Neural cell (in vitro differentiated cells): ENCODE measurements at regions not wholly inside any gene's neighbourhood (a gene's known extent, or its start where the extent isn't known, plus 50 kb on each side); places are given as distances from the start of the nearest gene placed in this dataset.

ENCODE experiments used
- EP300 ChIP-seq: fragments of 450-650 bp; conservative IDR thresholded peaks from 2 replicates; pipeline ENCODE4 v1.6.1; 2014; ENCODE audit warnings: antibody characterized with exemption, mild to moderate bottlenecking, moderate library complexity; ENCODE audit not compliant: poor library complexity, severe bottlenecking
- EZH2 ChIP-seq: fragments of 200-600, 300-800 bp; shearing (Covaris generic), sonication (generic); IDR thresholded peaks from 2 replicates; pipeline ENCODE4 v1.6.1; 2014; ENCODE audit warnings: antibody characterized with exemption, low read length, borderline replicate concordance, mild to moderate bottlenecking; ENCODE audit not compliant: insufficient read depth, poor library complexity, severe bottlenecking
- MXI1 ChIP-seq: fragments of 450-650 bp; conservative IDR thresholded peaks from 2 replicates; pipeline ENCODE4 v1.6.1; 2014; ENCODE audit warnings: antibody characterized with exemption, mild to moderate bottlenecking; ENCODE audit not compliant: poor library complexity, severe bottlenecking
- POLR2AphosphoS5 ChIP-seq: IDR thresholded peaks from 2 replicates; pipeline ENCODE4 v1.6.1; 2012
- RAD21 ChIP-seq: fragments of 450-650 bp; conservative IDR thresholded peaks from 2 replicates; pipeline ENCODE4 v1.6.1; 2014; ENCODE audit warnings: antibody characterized with exemption, mild to moderate bottlenecking, moderate library complexity
- TF ChIP-seq, protein P1 (sequence below): fragments of 450-650 bp; IDR thresholded peaks from 2 replicates; pipeline ENCODE4 v1.5.1; 2014; ENCODE audit warnings: antibody characterized with exemption, mild to moderate bottlenecking, moderate library complexity; ENCODE audit not compliant: poor library complexity, severe bottlenecking
- TF ChIP-seq, protein P2 (sequence below): IDR thresholded peaks from 2 replicates; pipeline ENCODE4 v1.6.1; 2012; ENCODE audit warnings: borderline replicate concordance

DNA sequence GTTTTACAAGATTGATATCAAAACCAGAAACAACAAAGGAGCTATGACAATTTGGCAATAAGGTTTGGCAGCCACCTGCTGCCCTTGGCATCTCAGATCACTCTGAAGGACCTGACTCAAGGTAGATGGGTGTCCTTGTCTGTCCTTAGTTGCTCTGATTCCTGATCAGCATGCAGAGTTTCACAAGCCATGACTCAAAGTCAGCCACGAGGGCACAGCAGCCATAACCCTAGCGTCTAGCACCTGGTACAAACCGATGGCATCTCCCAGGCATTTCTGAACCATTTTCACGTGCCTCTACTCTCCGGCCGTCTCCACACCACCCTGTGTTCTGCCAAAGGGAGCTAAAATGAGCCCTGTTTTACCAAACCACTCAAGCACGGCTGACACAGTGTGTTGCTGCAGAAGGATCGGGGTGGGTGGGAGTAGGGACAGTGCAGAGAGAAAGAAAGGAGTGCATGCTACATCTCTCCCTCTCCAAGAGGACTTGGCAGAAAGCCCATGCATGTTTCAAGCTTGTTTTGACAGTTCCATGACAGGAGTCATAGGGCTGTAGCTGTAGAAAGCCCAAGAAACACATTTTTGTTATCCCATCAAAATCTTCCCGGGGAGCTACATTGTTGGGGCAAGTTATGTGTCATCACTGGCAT is 297.3 kb downstream of the ABCC12 start:
- TF ChIP-seq, protein P1, sequence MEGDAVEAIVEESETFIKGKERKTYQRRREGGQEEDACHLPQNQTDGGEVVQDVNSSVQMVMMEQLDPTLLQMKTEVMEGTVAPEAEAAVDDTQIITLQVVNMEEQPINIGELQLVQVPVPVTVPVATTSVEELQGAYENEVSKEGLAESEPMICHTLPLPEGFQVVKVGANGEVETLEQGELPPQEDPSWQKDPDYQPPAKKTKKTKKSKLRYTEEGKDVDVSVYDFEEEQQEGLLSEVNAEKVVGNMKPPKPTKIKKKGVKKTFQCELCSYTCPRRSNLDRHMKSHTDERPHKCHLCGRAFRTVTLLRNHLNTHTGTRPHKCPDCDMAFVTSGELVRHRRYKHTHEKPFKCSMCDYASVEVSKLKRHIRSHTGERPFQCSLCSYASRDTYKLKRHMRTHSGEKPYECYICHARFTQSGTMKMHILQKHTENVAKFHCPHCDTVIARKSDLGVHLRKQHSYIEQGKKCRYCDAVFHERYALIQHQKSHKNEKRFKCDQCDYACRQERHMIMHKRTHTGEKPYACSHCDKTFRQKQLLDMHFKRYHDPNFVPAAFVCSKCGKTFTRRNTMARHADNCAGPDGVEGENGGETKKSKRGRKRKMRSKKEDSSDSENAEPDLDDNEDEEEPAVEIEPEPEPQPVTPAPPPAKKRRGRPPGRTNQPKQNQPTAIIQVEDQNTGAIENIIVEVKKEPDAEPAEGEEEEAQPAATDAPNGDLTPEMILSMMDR, result no peak
- no peak for TF ChIP-seq RAD21
- no peak for TF ChIP-seq MXI1
- TF ChIP-seq, protein P2, sequence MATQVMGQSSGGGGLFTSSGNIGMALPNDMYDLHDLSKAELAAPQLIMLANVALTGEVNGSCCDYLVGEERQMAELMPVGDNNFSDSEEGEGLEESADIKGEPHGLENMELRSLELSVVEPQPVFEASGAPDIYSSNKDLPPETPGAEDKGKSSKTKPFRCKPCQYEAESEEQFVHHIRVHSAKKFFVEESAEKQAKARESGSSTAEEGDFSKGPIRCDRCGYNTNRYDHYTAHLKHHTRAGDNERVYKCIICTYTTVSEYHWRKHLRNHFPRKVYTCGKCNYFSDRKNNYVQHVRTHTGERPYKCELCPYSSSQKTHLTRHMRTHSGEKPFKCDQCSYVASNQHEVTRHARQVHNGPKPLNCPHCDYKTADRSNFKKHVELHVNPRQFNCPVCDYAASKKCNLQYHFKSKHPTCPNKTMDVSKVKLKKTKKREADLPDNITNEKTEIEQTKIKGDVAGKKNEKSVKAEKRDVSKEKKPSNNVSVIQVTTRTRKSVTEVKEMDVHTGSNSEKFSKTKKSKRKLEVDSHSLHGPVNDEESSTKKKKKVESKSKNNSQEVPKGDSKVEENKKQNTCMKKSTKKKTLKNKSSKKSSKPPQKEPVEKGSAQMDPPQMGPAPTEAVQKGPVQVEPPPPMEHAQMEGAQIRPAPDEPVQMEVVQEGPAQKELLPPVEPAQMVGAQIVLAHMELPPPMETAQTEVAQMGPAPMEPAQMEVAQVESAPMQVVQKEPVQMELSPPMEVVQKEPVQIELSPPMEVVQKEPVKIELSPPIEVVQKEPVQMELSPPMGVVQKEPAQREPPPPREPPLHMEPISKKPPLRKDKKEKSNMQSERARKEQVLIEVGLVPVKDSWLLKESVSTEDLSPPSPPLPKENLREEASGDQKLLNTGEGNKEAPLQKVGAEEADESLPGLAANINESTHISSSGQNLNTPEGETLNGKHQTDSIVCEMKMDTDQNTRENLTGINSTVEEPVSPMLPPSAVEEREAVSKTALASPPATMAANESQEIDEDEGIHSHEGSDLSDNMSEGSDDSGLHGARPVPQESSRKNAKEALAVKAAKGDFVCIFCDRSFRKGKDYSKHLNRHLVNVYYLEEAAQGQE, result no peak
- TF ChIP-seq EZH2, result no peak
- peak; percentile 78 for TF ChIP-seq EP300
- TF ChIP-seq POLR2AphosphoS5, result peak; percentile 70
